ENCODE measurements at regions not wholly inside any gene's neighbourhood (a gene's known extent, or its start where the extent isn't known, plus 50 kb on each side); places are given as distances from the start of the nearest gene placed in this dataset.

- no peak for TF ChIP-seq CTCF (IDR thresholded peaks at IDR 0.05; ENCODE audit: poor library complexity, severe bottlenecking)
- Histone ChIP-seq H3K4me1 (ENCODE audit: insufficient read depth, poor library complexity, severe bottlenecking) (no peaks in the 10 kb centered on the region), H3K36me3 (ENCODE audit: low read depth) (no peaks in the 10 kb centered on the region), H3K27me3 (ENCODE audit: insufficient read depth, poor library complexity, severe bottlenecking) (no peaks in the 10 kb centered on the region), H3K9me3 (ENCODE audit: severe bottlenecking) (no peaks in the 10 kb centered on the region), H3K27ac (ENCODE audit: poor library complexity, severe bottlenecking) (no peak overlapping the region), H3K4me3 (ENCODE audit: severe bottlenecking) (no peak overlapping the region)
- ATAC-seq (ENCODE audit: low read depth): no peak
- no peak for DNase-seq (ENCODE audit: low spot score)
Measured at GRCh38 chr7:115123441-115123840, 201.5 kb downstream of the MDFIC start.

DNA sequence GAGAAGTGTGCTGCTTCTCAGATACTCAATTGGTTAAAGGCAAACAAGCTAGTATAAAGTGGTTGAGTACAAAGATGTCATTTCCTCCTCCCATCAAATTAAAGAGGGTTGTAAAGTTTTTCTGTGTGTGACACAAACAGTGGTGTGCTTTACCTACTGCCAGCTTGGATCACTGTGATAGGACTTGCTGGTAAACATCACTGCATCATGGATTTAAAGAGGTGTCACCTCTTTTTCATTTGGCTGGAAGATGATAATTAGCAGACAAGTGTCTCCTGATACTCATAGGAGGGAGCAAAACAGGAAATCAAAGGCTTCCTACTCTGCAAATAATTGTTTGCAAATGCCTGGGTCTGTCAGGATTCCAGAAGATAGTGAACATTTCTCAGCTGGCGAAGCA, 200.5 kb downstream of the MDFIC start:
- H3K4me1 ChIP-seq (ENCODE audit: insufficient read depth, poor library complexity, severe bottlenecking): no peaks in the 10 kb centered on the region
- no peaks in the 10 kb centered on the region for H3K36me3 ChIP-seq (ENCODE audit: low read depth)
- H3K9me3 ChIP-seq (ENCODE audit: severe bottlenecking): no peaks in the 10 kb centered on the region
- H3K27me3 ChIP-seq (ENCODE audit: insufficient read depth, poor library complexity, severe bottlenecking): no peaks in the 10 kb centered on the region
- TF ChIP-seq CTCF (IDR thresholded peaks at IDR 0.05; ENCODE audit: poor library complexity, severe bottlenecking): no peak
- H3K4me3 ChIP-seq (ENCODE audit: severe bottlenecking): no peak overlapping the region
- no peak for ATAC-seq (ENCODE audit: low read depth)
- H3K27ac ChIP-seq (ENCODE audit: poor library complexity, severe bottlenecking): no peak overlapping the region
- DNase-seq (ENCODE audit: low spot score): no peak

DNA sequence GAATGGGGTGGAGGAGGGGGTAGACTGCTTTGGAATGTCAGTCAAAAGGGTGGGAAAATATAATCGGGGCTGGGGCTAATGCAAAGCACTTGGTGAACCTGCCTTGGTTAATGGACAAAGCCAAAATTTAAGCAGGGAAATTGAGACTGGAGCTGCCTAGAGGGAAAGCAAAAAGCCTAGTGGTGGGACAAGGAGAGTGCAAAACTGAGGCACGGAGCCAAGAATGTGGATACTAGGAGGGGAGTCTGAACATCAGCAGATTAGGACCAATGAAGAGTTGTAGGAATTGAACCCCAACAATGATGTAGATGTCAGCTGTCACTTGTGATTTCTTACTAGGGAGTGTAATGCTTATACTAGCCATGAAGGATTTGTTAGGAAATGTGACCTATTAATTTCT, 195.9 kb downstream of the MDFIC start:
- Histone ChIP-seq H3K9me3 (ENCODE audit: severe bottlenecking) (no peaks in the 10 kb centered on the region), H3K4me1 (ENCODE audit: insufficient read depth, poor library complexity, severe bottlenecking) (no peaks in the 10 kb centered on the region), H3K4me3 (ENCODE audit: severe bottlenecking) (no peak overlapping the region), H3K36me3 (ENCODE audit: low read depth) (no peaks in the 10 kb centered on the region), H3K27me3 (ENCODE audit: insufficient read depth, poor library complexity, severe bottlenecking) (no peaks in the 10 kb centered on the region), H3K27ac (ENCODE audit: poor library complexity, severe bottlenecking) (no peak overlapping the region)
- no peak for TF ChIP-seq CTCF (IDR thresholded peaks at IDR 0.05; ENCODE audit: poor library complexity, severe bottlenecking)
- ATAC-seq (ENCODE audit: low read depth) (no peak), DNase-seq (ENCODE audit: low spot score) (no peak)

GRCh38 chr7:115116773-115117715, 195.2 kb downstream of the MDFIC start:
- no peaks in the 10 kb centered on the region for H3K4me1 ChIP-seq (ENCODE audit: insufficient read depth, poor library complexity, severe bottlenecking)
- H3K27me3 ChIP-seq (ENCODE audit: insufficient read depth, poor library complexity, severe bottlenecking): no peaks in the 10 kb centered on the region
- H3K9me3 ChIP-seq (ENCODE audit: severe bottlenecking): no peaks in the 10 kb centered on the region
- TF ChIP-seq CTCF (IDR thresholded peaks at IDR 0.05; ENCODE audit: poor library complexity, severe bottlenecking): no peak
- no peak overlapping the region for H3K27ac ChIP-seq (ENCODE audit: poor library complexity, severe bottlenecking)
- no peak for ATAC-seq (ENCODE audit: low read depth)
- DNase-seq (ENCODE audit: low spot score): no peak
- H3K4me3 ChIP-seq (ENCODE audit: severe bottlenecking): no peak overlapping the region
- no peaks in the 10 kb centered on the region for H3K36me3 ChIP-seq (ENCODE audit: low read depth)

DNA sequence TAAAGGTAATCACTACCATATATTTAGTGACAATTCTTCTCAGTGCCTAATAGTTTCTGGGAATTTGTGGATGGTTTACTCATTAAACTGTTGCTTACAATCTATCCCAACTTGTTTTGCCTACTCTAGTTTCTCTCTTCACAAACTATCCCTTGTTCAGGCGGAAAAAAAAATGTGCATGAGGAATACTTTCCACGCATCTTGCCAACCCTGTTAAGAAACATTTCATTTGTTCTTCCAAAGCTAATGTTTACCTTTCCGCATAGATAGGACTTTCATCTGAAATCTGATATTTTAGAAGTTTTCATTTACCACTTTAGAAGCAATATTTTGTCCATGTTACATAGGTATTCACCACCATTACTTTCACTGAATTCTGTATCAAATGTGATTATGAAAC, 191.9 kb downstream of the MDFIC start:
- no peaks in the 10 kb centered on the region for H3K4me1 ChIP-seq (ENCODE audit: insufficient read depth, poor library complexity, severe bottlenecking)
- no peaks in the 10 kb centered on the region for H3K27me3 ChIP-seq (ENCODE audit: insufficient read depth, poor library complexity, severe bottlenecking)
- H3K27ac ChIP-seq (ENCODE audit: poor library complexity, severe bottlenecking): no peak overlapping the region
- ATAC-seq (ENCODE audit: low read depth): no peak
- TF ChIP-seq CTCF (IDR thresholded peaks at IDR 0.05; ENCODE audit: poor library complexity, severe bottlenecking): no peak
- H3K4me3 ChIP-seq (ENCODE audit: severe bottlenecking): no peak overlapping the region
- H3K9me3 ChIP-seq (ENCODE audit: severe bottlenecking): no peaks in the 10 kb centered on the region
- no peak for DNase-seq (ENCODE audit: low spot score)
- no peaks in the 10 kb centered on the region for H3K36me3 ChIP-seq (ENCODE audit: low read depth)

All from RWPE2 (cell line).